HepG2 (cell line): ENCODE measurements at regions not wholly inside any gene's neighbourhood (a gene's known extent, or its start where the extent isn't known, plus 50 kb on each side); places are given as distances from the start of the nearest gene placed in this dataset.

Experiments
- ATAC-seq: fragments of 200-7000 bp; cut with Tn5 transposase; 3 replicates; pipeline ENCODE4 v1.9.1; 2020; ENCODE audit warnings: mild to moderate bottlenecking, moderate library complexity
- BruUV-seq: library from RNA; stranded (reverse); fragments of 400-500 nt; replicated peaks from 2 replicates; lab custom pipeline; 2021; lab: Mats Ljungman, UMichigan
- CTCF ChIA-PET: fragments of 300-600 bp; formaldehyde crosslinking; extraction: SDS; loops from one replicate; lab custom pipeline; 2021; ENCODE audit warnings: low total read pairs, inconsistent platforms, low intra/inter-chr PET ratio; lab: Yijun Ruan, JAX
- POLR2A ChIA-PET: fragments of 350-600 bp; sonication (Branson Sonifier 250); formaldehyde crosslinking; loops from one replicate; lab custom pipeline; 2020; ENCODE audit warnings: antibody characterized with exemption, inconsistent platforms; lab: Yijun Ruan, JAX
- DNase-seq: peaks from one replicate; pipeline ENCODE4 v3.0.0-alpha.2; 2015; ENCODE audit warnings: low spot score
- FAIRE-seq: peaks from 3 replicates; lab custom pipeline; 2011; peaks lifted over from hg19 to GRCh38; lab: Jason Lieb, UNC
- H2AFZ ChIP-seq: one replicate; pipeline ENCODE4 v1.6.1; 2011; ENCODE audit warnings: low read length, inconsistent platforms
- H3K27ac ChIP-seq: fragments of 300-600 bp; 3 replicates; pipeline ENCODE4 v1.8.0; 2011; ENCODE audit warnings: mixed run types, mild to moderate bottlenecking, mixed read lengths, low read length, inconsistent platforms; ENCODE audit not compliant: insufficient read depth; ENCODE audit errors: extremely low read length
- H3K27me3 ChIP-seq, 2 experiments: fragments of 200-600 bp in 1 of 2; 2 replicates in 1 of 2; 3 replicates in 1 of 2; pipeline versions ENCODE4 v1.6.0 to v1.8.0; 2011; ENCODE audit warnings: low read length in 2 of 2, mild to moderate bottlenecking in 2 of 2, moderate library complexity in 2 of 2, inconsistent platforms in 1 of 2; ENCODE audit not compliant: insufficient read depth in 2 of 2, control insufficient read depth in 1 of 2
- H3K36me3 ChIP-seq, 2 experiments: fragments of 200-600 bp in 1 of 2; replicated peaks in 1 of 2; 2 replicates in 1 of 2; 3 replicates in 1 of 2; pipeline versions ENCODE4 v1.5.1 to v1.8.0; 2011; ENCODE audit warnings: low read length in 2 of 2, inconsistent platforms in 1 of 2; ENCODE audit not compliant: insufficient read depth in 2 of 2, control insufficient read depth in 1 of 2
- H3K4me1 ChIP-seq: 2 replicates; pipeline ENCODE4 v1.5.1; 2012; ENCODE audit warnings: low read length, inconsistent platforms; ENCODE audit not compliant: insufficient read depth
- H3K4me2 ChIP-seq: 2 replicates; pipeline ENCODE4 v1.6.0; 2011; ENCODE audit warnings: low read depth, low read length, inconsistent platforms
- H3K4me3 ChIP-seq, 3 experiments: fragments of 200-600 bp in 1 of 3; sonication (generic), shearing (Covaris generic) in 1 of 3; replicated peaks in 1 of 3; 2 replicates each; pipeline ENCODE4 v1.5.1; 2011 to 2016; ENCODE audit warnings: low read length in 3 of 3, inconsistent platforms in 2 of 3, low read depth in 2 of 3, mild to moderate bottlenecking in 2 of 3, control low read depth in 1 of 3, mixed read lengths in 1 of 3; ENCODE audit not compliant: insufficient read depth in 1 of 3
- H3K79me2 ChIP-seq: one replicate; pipeline ENCODE4 v1.6.1; 2011; ENCODE audit warnings: low read length, inconsistent platforms; ENCODE audit not compliant: insufficient read depth
- H3K9ac ChIP-seq: 2 replicates; pipeline ENCODE4 v1.6.0; 2011; ENCODE audit warnings: mild to moderate bottlenecking, low read depth, low read length, inconsistent platforms; ENCODE audit not compliant: insufficient read depth
- H3K9me3 ChIP-seq: 2 replicates; pipeline ENCODE4 v1.5.1; 2012; ENCODE audit warnings: mild to moderate bottlenecking, low read length
- H4K20me1 ChIP-seq: 2 replicates; pipeline ENCODE4 v1.6.0; 2011; ENCODE audit warnings: inconsistent platforms, mild to moderate bottlenecking, low read length, moderate library complexity; ENCODE audit not compliant: insufficient read depth
- AGO1 ChIP-seq: fragments of 200-400 bp; formaldehyde crosslinking; IDR thresholded peaks from 2 replicates; pipeline ENCODE4 v1.6.1; 2017; ENCODE audit warnings: mild to moderate bottlenecking, low read depth, low read length, moderate library complexity; ENCODE audit not compliant: poor library complexity, severe bottlenecking
- CEBPG ChIP-seq: IDR thresholded peaks from 2 replicates; pipeline ENCODE4 v1.6.1; 2016
- MAFK ChIP-seq, 2 experiments: IDR thresholded peaks in 1 of 2; conservative IDR thresholded peaks in 1 of 2; 2 replicates each; pipeline ENCODE4 v1.6.1; 2011; ENCODE audit warnings: improper control_type of control experiment in 2 of 2, low read length in 2 of 2
- NFAT5 ChIP-seq: sonication (generic); formaldehyde crosslinking; IDR thresholded peaks from 2 replicates; pipeline ENCODE4 v1.4.0; 2020; ENCODE audit warnings: missing genetic modification reagents
- PATZ1 ChIP-seq: sonication (generic); formaldehyde crosslinking; IDR thresholded peaks from 2 replicates; pipeline ENCODE4 v1.4.0; 2020; ENCODE audit warnings: missing genetic modification reagents
- RARG ChIP-seq: sonication (generic); formaldehyde crosslinking; IDR thresholded peaks from 2 replicates; pipeline ENCODE4 v1.4.0; 2020; ENCODE audit warnings: low read depth, mild to moderate bottlenecking, missing genetic modification reagents
- RCOR2 ChIP-seq: IDR thresholded peaks from 2 replicates; pipeline ENCODE4 v1.6.1; 2016; ENCODE audit warnings: missing biosample characterization, missing genetic modification reagents
- TAF15 ChIP-seq: fragments of 200-400 bp; formaldehyde crosslinking; IDR thresholded peaks from one replicate; pipeline ENCODE4 v1.6.1; 2018; ENCODE audit warnings: mild to moderate bottlenecking, low read depth, low read length; ENCODE audit not compliant: poor library complexity, severe bottlenecking
- ZNF468 ChIP-seq: sonication (generic); formaldehyde crosslinking; IDR thresholded peaks from 2 replicates; pipeline ENCODE4 v1.8.0; 2022; ENCODE audit warnings: mild to moderate bottlenecking, moderate library complexity, missing genetic modification reagents
- WGBS: methylation state at CpG from one replicate; pipeline ENCODE4 v1.1.6; 2017; ENCODE audit warnings: low lambda C conversion rate; 5-methylcytosine and 5-hydroxymethylcytosine counted together
- in situ Hi-C: cut with HindIII; loops from 2 replicates; pipeline ENCODE4 v1.10.0; 2017; ENCODE audit warnings: low pct_unique_long_range_greater_than_20kb; ENCODE audit not compliant: extremely low pct_ligation_motif_present
- intact Hi-C: fragments of 100-400 bp; cut with micrococcal nuclease; formaldehyde crosslinking; loops from one replicate; pipeline ENCODE4 v1.10.0; 2022; ENCODE audit not compliant: unreplicated experiment

GRCh38 chr3:82409842-82410241 is 648.4 kb upstream of the GBE1 start:
- Histone ChIP-seq H3K27me3 (no peaks in the 10 kb centered on the region), H3K79me2 (no peaks in the 10 kb centered on the region), H3K36me3 (no peaks in the 10 kb centered on the region), H4K20me1 (no peaks in the 10 kb centered on the region), H3K9ac (no peak overlapping the region), H3K27ac (no peak overlapping the region), H2AFZ (no peak overlapping the region), H3K4me3 (no peak overlapping the region), H3K4me2 (no peak overlapping the region), H3K4me1 (peaks cover 10% of the 10 kb centered on the region; the same call in 1 of the 2 replicates), H3K9me3 (no peaks in the 10 kb centered on the region)
- in situ Hi-C loops (no loop called here), intact Hi-C loops (no loop called here)
- BruUV-seq, result no TSS peak
- no peak for TF ChIP-seq CEBPG (CRISPR knock-in tag)
- no peak for TF ChIP-seq ZNF468 (CRISPR knock-in tag)
- no peak for TF ChIP-seq TAF15
- no peak for TF ChIP-seq RCOR2 (CRISPR knock-in tag)
- no peak for TF ChIP-seq MAFK (conservative IDR thresholded peaks at IDR 0.05 in 1 of 2, IDR thresholded peaks at IDR 0.05 in 1 of 2; ENCODE audit: low read length in 2 of 2)
- TF ChIP-seq NFAT5 (CRISPR knock-in tag), result no peak
- no peak for TF ChIP-seq AGO1
- no peak for TF ChIP-seq PATZ1 (CRISPR knock-in tag)
- TF ChIP-seq RARG, result no peak
- CTCF ChIA-PET, result no interaction called here
- POLR2A ChIA-PET, result no interaction called here
- no peak for DNase-seq
- 66% methylated on average over 1 of the region's 1 CpG for WGBS
- ATAC-seq, result no peak
- no peak for FAIRE-seq
